ENCODE measurements at regions not wholly inside any gene's neighbourhood (a gene's known extent, or its start where the extent isn't known, plus 50 kb on each side); places are given as distances from the start of the nearest gene placed in this dataset.

- H3K27ac ChIP-seq (ENCODE audit: insufficient read depth, low read depth, low read length) = no peak overlapping the region
- intact Hi-C loops (cut with micrococcal nuclease) = no loop called here
- H3K4me2 ChIP-seq (ENCODE audit: insufficient read depth, low read length) = no peak overlapping the region
- POLR2A ChIA-PET = no interaction called here
- no peaks in the 10 kb centered on the region for H3K79me2 ChIP-seq (ENCODE audit: control insufficient read depth, insufficient read depth, low read length)
- no peaks in the 10 kb centered on the region for H3K9me1 ChIP-seq (replicated peaks; ENCODE audit: control insufficient read depth, extremely low read depth, insufficient read depth, low read length)
- no peak overlapping the region for H3K9ac ChIP-seq (replicated peaks; ENCODE audit: extremely low read depth, insufficient read depth, low read length)
- H3K9me3 ChIP-seq (replicated peaks; ENCODE audit: control insufficient read depth, insufficient read depth, low read length) = no peaks in the 10 kb centered on the region
- DNase-seq (ENCODE audit: low read depth, low spot score) (no peak), FAIRE-seq (no peak)
- CTCF ChIA-PET = interaction anchor here (1.0 to 1.9 kb wide), 7 partner anchors 13 to 229 kb away, joined by 3 to 7 read pairs (median 4); no protein-coding TSS in a partner anchor
- H4K20me1 ChIP-seq (replicated peaks; ENCODE audit: control insufficient read depth, extremely low read depth, insufficient read depth, low read length) = no peaks in the 10 kb centered on the region
- H3K27me3 ChIP-seq (ENCODE audit: control insufficient read depth in 2 of 2, insufficient read depth in 2 of 2, low read length in 2 of 2) = no peaks in the 10 kb centered on the region
- H3K4me3 ChIP-seq (replicated peaks in 1 of 3; ENCODE audit: insufficient read depth in 1 of 3, low read depth in 1 of 3, low read length in 3 of 3) = no peak overlapping the region
- H3K36me3 ChIP-seq (ENCODE audit: control insufficient read depth in 2 of 2, extremely low read depth in 1 of 2, insufficient read depth in 2 of 2, low read length in 2 of 2) = no peaks in the 10 kb centered on the region
- no peaks in the 10 kb centered on the region for H3K4me1 ChIP-seq (ENCODE audit: control insufficient read depth, extremely low read depth, insufficient read depth, low read length)
- dilution Hi-C loops (cut with MboI; ENCODE audit: extremely low pct_ligation_motif_present, low sequenced_read_pairs) = no loop called here
- no TSS peak for BruUV-seq (replicated peaks)
- no peak for TF ChIP-seq POLR2AphosphoS5 (IDR thresholded peaks at IDR 0.05; ENCODE audit: insufficient read depth, low read depth, low read length)
- no peak for TF ChIP-seq FOS (IDR thresholded peaks at IDR 0.05; ENCODE audit: borderline replicate concordance, insufficient read depth, low read length)
- no peak for TF ChIP-seq JUN (IDR thresholded peaks at IDR 0.05; ENCODE audit: borderline replicate concordance, insufficient read depth, insufficient read length, low read depth)
- no peak for TF ChIP-seq MYC (IDR thresholded peaks at IDR 0.05; ENCODE audit: low read depth, low read length)
- H2AFZ ChIP-seq (ENCODE audit: low read depth, low read length) = no peak overlapping the region
These were observed 220.8 kb downstream of the SPP2 start for GRCh38 chr2:234271338-234271737.

- Histone ChIP-seq H3K4me1 (ENCODE audit: control insufficient read depth, extremely low read depth, insufficient read depth, low read length) (no peaks in the 10 kb centered on the region), H3K79me2 (ENCODE audit: control insufficient read depth, insufficient read depth, low read length) (no peaks in the 10 kb centered on the region), H3K27ac (ENCODE audit: insufficient read depth, low read depth, low read length) (no peak overlapping the region), H3K9me3 (replicated peaks; ENCODE audit: control insufficient read depth, insufficient read depth, low read length) (no peaks in the 10 kb centered on the region), H4K20me1 (replicated peaks; ENCODE audit: control insufficient read depth, extremely low read depth, insufficient read depth, low read length) (no peaks in the 10 kb centered on the region), H3K9ac (replicated peaks; ENCODE audit: extremely low read depth, insufficient read depth, low read length) (no peak overlapping the region), H2AFZ (ENCODE audit: low read depth, low read length) (no peak overlapping the region), H3K4me3 (replicated peaks in 1 of 3; ENCODE audit: insufficient read depth in 1 of 3, low read depth in 1 of 3, low read length in 3 of 3) (no peak overlapping the region), H3K36me3 (ENCODE audit: control insufficient read depth in 2 of 2, extremely low read depth in 1 of 2, insufficient read depth in 2 of 2, low read length in 2 of 2) (no peaks in the 10 kb centered on the region), H3K4me2 (ENCODE audit: insufficient read depth, low read length) (no peak overlapping the region), H3K27me3 (ENCODE audit: control insufficient read depth in 2 of 2, insufficient read depth in 2 of 2, low read length in 2 of 2) (no peaks in the 10 kb centered on the region), H3K9me1 (replicated peaks; ENCODE audit: control insufficient read depth, extremely low read depth, insufficient read depth, low read length) (no peaks in the 10 kb centered on the region)
- dilution Hi-C loops (cut with MboI; ENCODE audit: extremely low pct_ligation_motif_present, low sequenced_read_pairs) (no loop called here), intact Hi-C loops (cut with micrococcal nuclease) (no loop called here)
- FAIRE-seq = no peak
- POLR2A ChIA-PET = no interaction called here
- no TSS peak for BruUV-seq (replicated peaks)
- CTCF ChIA-PET = interaction anchor here (1.0 to 1.9 kb wide), 2 partner anchors 126 to 134 kb away, joined by 3 to 7 read pairs; no protein-coding TSS in a partner anchor
- no peak for DNase-seq (ENCODE audit: low read depth, low spot score)
- no peak for TF ChIP-seq JUN (IDR thresholded peaks at IDR 0.05; ENCODE audit: borderline replicate concordance, insufficient read depth, insufficient read length, low read depth)
- TF ChIP-seq CTCF (IDR thresholded peaks at IDR 0.05; ENCODE audit: extremely low read depth in 1 of 2, insufficient read depth in 1 of 2, low read depth in 1 of 2, low read length in 2 of 2) = no peak
- TF ChIP-seq EZH2 (IDR thresholded peaks at IDR 0.05; ENCODE audit: borderline replicate concordance, low read depth, low read length, severe bottlenecking) = no peak
- TF ChIP-seq POLR2AphosphoS5 (IDR thresholded peaks at IDR 0.05; ENCODE audit: insufficient read depth, low read depth, low read length) = no peak
These were observed 219.3 kb downstream of the SPP2 start for GRCh38 chr2:234269769-234270204.
